ENCODE measurements at regions not wholly inside any gene's neighbourhood (a gene's known extent, or its start where the extent isn't known, plus 50 kb on each side); places are given as distances from the start of the nearest gene placed in this dataset.

- no peak for TF ChIP-seq CTCF (IDR thresholded peaks at IDR 0.05; ENCODE audit: borderline replicate concordance, insufficient read depth, low read depth, low read length)
These were observed 81.8 kb upstream of the BARHL2 start for GRCh38 chr1:90798883-90799282.

GRCh38 chr1:90798344-90798743, 81.2 kb upstream of the BARHL2 start:
- no peak overlapping the region for H3K4me3 ChIP-seq (ENCODE audit: low read depth, low read length)
- TF ChIP-seq CTCF (IDR thresholded peaks at IDR 0.05; ENCODE audit: borderline replicate concordance, insufficient read depth, low read depth, low read length) = no peak

More at GRCh38 chr1:90798883-90799282, 81.8 kb upstream of the BARHL2 start:
- no peak overlapping the region for H3K4me3 ChIP-seq (ENCODE audit: low read depth, low read length)

- TF ChIP-seq CTCF (IDR thresholded peaks at IDR 0.05; ENCODE audit: borderline replicate concordance, insufficient read depth, low read depth, low read length) = no peak
- no peak overlapping the region for H3K4me3 ChIP-seq (ENCODE audit: low read depth, low read length)
These were observed 78.3 kb upstream of the BARHL2 start for GRCh38 chr1:90795431-90795830.

GRCh38 chr1:90786709-90787108, 69.6 kb upstream of the BARHL2 start:
- no peak for TF ChIP-seq CTCF (IDR thresholded peaks at IDR 0.05; ENCODE audit: borderline replicate concordance, insufficient read depth, low read depth, low read length)
- H3K4me3 ChIP-seq (ENCODE audit: low read depth, low read length) = no peak overlapping the region

- TF ChIP-seq CTCF (IDR thresholded peaks at IDR 0.05; ENCODE audit: borderline replicate concordance, insufficient read depth, low read depth, low read length) = no peak
- H3K4me3 ChIP-seq (ENCODE audit: low read depth, low read length) = no peak overlapping the region
These were observed 67.2 kb upstream of the BARHL2 start for GRCh38 chr1:90784186-90784847.

GRCh38 chr1:90783181-90783580, 66.1 kb upstream of the BARHL2 start:
- TF ChIP-seq CTCF (IDR thresholded peaks at IDR 0.05; ENCODE audit: borderline replicate concordance, insufficient read depth, low read depth, low read length) = no peak
- no peak overlapping the region for H3K4me3 ChIP-seq (ENCODE audit: low read depth, low read length)

- no peak for TF ChIP-seq CTCF (IDR thresholded peaks at IDR 0.05; ENCODE audit: borderline replicate concordance, insufficient read depth, low read depth, low read length)
These were observed 64.9 kb upstream of the BARHL2 start for GRCh38 chr1:90782046-90782445.

More at GRCh38 chr1:90782046-90782445, 64.9 kb upstream of the BARHL2 start:
- H3K4me3 ChIP-seq (ENCODE audit: low read depth, low read length) = no peak overlapping the region
